HG03025 (cell line): ENCODE measurements at regions not wholly inside any gene's neighbourhood (a gene's known extent, or its start where the extent isn't known, plus 50 kb on each side); places are given as distances from the start of the nearest gene placed in this dataset.
A peak's percentile ranks its signal among the peaks of the same experiment; 100 is the strongest.

Source experiments
- ATAC-seq: cut with Tn5 transposase; IDR thresholded peaks from one replicate; pipeline ENCODE4 v1.9.1; 2021; ENCODE audit warnings: mild to moderate bottlenecking, moderate library complexity; ENCODE audit not compliant: unreplicated experiment, low FRiP score

GRCh38 chr2:144333143-144333555 lies 186.8 kb downstream of the ZEB2 start:
- ATAC-seq = no peak

GRCh38 chr2:144332356-144333142 lies 187.4 kb downstream of the ZEB2 start:
- ATAC-seq = peak; percentile 87

GRCh38 chr2:144331674-144332355 lies 188.1 kb downstream of the ZEB2 start:
- ATAC-seq = peak; percentile 76

- ATAC-seq = no peak
Observed at GRCh38 chr2:144330951-144331673, 188.8 kb downstream of the ZEB2 start.

GRCh38 chr2:144329472-144329871 lies 190.4 kb downstream of the ZEB2 start:
- no peak for ATAC-seq

- ATAC-seq = no peak
Observed at GRCh38 chr2:144328938-144329337, 191.0 kb downstream of the ZEB2 start.

- ATAC-seq = no peak
Observed at GRCh38 chr2:144326825-144327224, 193.1 kb downstream of the ZEB2 start.

- ATAC-seq = peak; percentile 45
Observed at GRCh38 chr2:144325086-144325485, 194.8 kb downstream of the ZEB2 start.

GRCh38 chr2:144324446-144325045 lies 195.4 kb downstream of the ZEB2 start:
- no peak for ATAC-seq

GRCh38 chr2:144323946-144324345 lies 196.0 kb downstream of the ZEB2 start:
- ATAC-seq = no peak

GRCh38 chr2:144322379-144322778 lies 197.5 kb downstream of the ZEB2 start:
- no peak for ATAC-seq

GRCh38 chr2:144320491-144320890 lies 199.4 kb downstream of the ZEB2 start:
- ATAC-seq = no peak

- no peak for ATAC-seq
Observed at GRCh38 chr2:144317071-144317738, 202.7 kb downstream of the ZEB2 start.

- ATAC-seq = no peak
Observed at GRCh38 chr2:144310889-144311608, 208.9 kb downstream of the ZEB2 start.

GRCh38 chr2:144310484-144310883 lies 209.4 kb downstream of the ZEB2 start:
- no peak for ATAC-seq

- ATAC-seq = no peak
Observed at GRCh38 chr2:144307711-144308110, 212.2 kb downstream of the ZEB2 start.

- no peak for ATAC-seq
Observed at GRCh38 chr2:144304202-144304601, 215.7 kb downstream of the ZEB2 start.

- no peak for ATAC-seq
Observed at GRCh38 chr2:144300632-144301031, 219.3 kb downstream of the ZEB2 start.

GRCh38 chr2:144290276-144290675 lies 229.6 kb downstream of the ZEB2 start:
- no peak for ATAC-seq

- ATAC-seq = no peak
Observed at GRCh38 chr2:144288438-144288837, 231.5 kb downstream of the ZEB2 start.
